ENCODE measurements at regions not wholly inside any gene's neighbourhood (a gene's known extent, or its start where the extent isn't known, plus 50 kb on each side); places are given as distances from the start of the nearest gene placed in this dataset.

- ChIA-PET POLR2A (no interaction called here), CTCF (no interaction called here)
- Histone ChIP-seq H3K4me3 (replicated peaks in 1 of 3; ENCODE audit: insufficient read depth in 1 of 3, low read depth in 1 of 3, low read length in 3 of 3) (no peak overlapping the region), H3K79me2 (ENCODE audit: control insufficient read depth, insufficient read depth, low read length) (no peaks in the 10 kb centered on the region), H2AFZ (ENCODE audit: low read depth, low read length) (no peak overlapping the region), H3K4me2 (ENCODE audit: insufficient read depth, low read length) (no peak overlapping the region), H3K27ac (ENCODE audit: insufficient read depth, low read depth, low read length) (no peak overlapping the region), H3K9me3 (replicated peaks; ENCODE audit: control insufficient read depth, insufficient read depth, low read length) (no peaks in the 10 kb centered on the region), H4K20me1 (replicated peaks; ENCODE audit: control insufficient read depth, extremely low read depth, insufficient read depth, low read length) (no peaks in the 10 kb centered on the region), H3K36me3 (ENCODE audit: control insufficient read depth in 2 of 2, extremely low read depth in 1 of 2, insufficient read depth in 2 of 2, low read length in 2 of 2) (no peaks in the 10 kb centered on the region), H3K27me3 (ENCODE audit: control insufficient read depth in 2 of 2, insufficient read depth in 2 of 2, low read length in 2 of 2) (no peaks in the 10 kb centered on the region), H3K4me1 (ENCODE audit: control insufficient read depth, extremely low read depth, insufficient read depth, low read length) (no peaks in the 10 kb centered on the region), H3K9ac (replicated peaks; ENCODE audit: extremely low read depth, insufficient read depth, low read length) (no peak overlapping the region), H3K9me1 (replicated peaks; ENCODE audit: control insufficient read depth, extremely low read depth, insufficient read depth, low read length) (no peaks in the 10 kb centered on the region)
- no peak for DNase-seq (ENCODE audit: low read depth, low spot score)
- intact Hi-C loops (cut with micrococcal nuclease) (loop anchor here (10.0 kb wide), 1 partner anchor 50 kb away; no protein-coding TSS in a partner anchor), dilution Hi-C loops (cut with MboI; ENCODE audit: extremely low pct_ligation_motif_present, low sequenced_read_pairs) (no loop called here)
- FAIRE-seq, result no peak
- TF ChIP-seq MYC (IDR thresholded peaks at IDR 0.05; ENCODE audit: low read depth, low read length), result no peak
- TF ChIP-seq POLR2A (IDR thresholded peaks at IDR 0.05; ENCODE audit: low read depth, low read length), result no peak
- TF ChIP-seq FOS (IDR thresholded peaks at IDR 0.05; ENCODE audit: borderline replicate concordance, insufficient read depth, low read length), result no peak
- no peak for TF ChIP-seq POLR2AphosphoS5 (IDR thresholded peaks at IDR 0.05; ENCODE audit: insufficient read depth, low read depth, low read length)
- TF ChIP-seq CTCF (IDR thresholded peaks at IDR 0.05; ENCODE audit: extremely low read depth in 1 of 2, insufficient read depth in 1 of 2, low read depth in 1 of 2, low read length in 2 of 2), result no peak
- no TSS peak for BruUV-seq (replicated peaks)
These were observed 186.7 kb downstream of the RFC3 start for GRCh38 chr13:34004676-34005075.

- Histone ChIP-seq H3K27ac (ENCODE audit: insufficient read depth, low read depth, low read length) (no peak overlapping the region), H3K79me2 (ENCODE audit: control insufficient read depth, insufficient read depth, low read length) (no peaks in the 10 kb centered on the region), H3K4me2 (ENCODE audit: insufficient read depth, low read length) (no peak overlapping the region), H3K4me1 (ENCODE audit: control insufficient read depth, extremely low read depth, insufficient read depth, low read length) (no peaks in the 10 kb centered on the region), H4K20me1 (replicated peaks; ENCODE audit: control insufficient read depth, extremely low read depth, insufficient read depth, low read length) (no peaks in the 10 kb centered on the region), H3K9ac (replicated peaks; ENCODE audit: extremely low read depth, insufficient read depth, low read length) (no peak overlapping the region), H3K4me3 (replicated peaks in 1 of 3; ENCODE audit: insufficient read depth in 1 of 3, low read depth in 1 of 3, low read length in 3 of 3) (no peak overlapping the region), H2AFZ (ENCODE audit: low read depth, low read length) (no peak overlapping the region), H3K9me1 (replicated peaks; ENCODE audit: control insufficient read depth, extremely low read depth, insufficient read depth, low read length) (no peaks in the 10 kb centered on the region), H3K9me3 (replicated peaks; ENCODE audit: control insufficient read depth, insufficient read depth, low read length) (no peaks in the 10 kb centered on the region), H3K36me3 (ENCODE audit: control insufficient read depth in 2 of 2, extremely low read depth in 1 of 2, insufficient read depth in 2 of 2, low read length in 2 of 2) (no peaks in the 10 kb centered on the region), H3K27me3 (ENCODE audit: control insufficient read depth in 2 of 2, insufficient read depth in 2 of 2, low read length in 2 of 2) (no peaks in the 10 kb centered on the region)
- dilution Hi-C loops (cut with MboI; ENCODE audit: extremely low pct_ligation_motif_present, low sequenced_read_pairs) (no loop called here), intact Hi-C loops (cut with micrococcal nuclease) (loop anchor here (10.0 kb wide), 1 partner anchor 51 kb away; no protein-coding TSS in a partner anchor)
- TF ChIP-seq GATA2 (IDR thresholded peaks at IDR 0.05; ENCODE audit: insufficient read depth, insufficient read length, low read depth, low read length) (no peak), POLR2A (IDR thresholded peaks at IDR 0.05; ENCODE audit: low read depth, low read length) (no peak), MYC (IDR thresholded peaks at IDR 0.05; ENCODE audit: low read depth, low read length) (no peak), POLR2AphosphoS5 (IDR thresholded peaks at IDR 0.05; ENCODE audit: insufficient read depth, low read depth, low read length) (no peak), FOS (IDR thresholded peaks at IDR 0.05; ENCODE audit: borderline replicate concordance, insufficient read depth, low read length) (no peak)
- no peak for FAIRE-seq
- no TSS peak for BruUV-seq (replicated peaks)
- ChIA-PET POLR2A (no interaction called here), CTCF (no interaction called here)
- DNase-seq (ENCODE audit: low read depth, low spot score), result no peak
These were observed 188.1 kb downstream of the RFC3 start for GRCh38 chr13:34006011-34006410.
